SU-DHL-6 (cell line): ENCODE measurements at regions not wholly inside any gene's neighbourhood (a gene's known extent, or its start where the extent isn't known, plus 50 kb on each side); places are given as distances from the start of the nearest gene placed in this dataset.

ENCODE experiments used
- EZH2phosphoT487 ChIP-seq: fragments of 200-600 bp; sonication (generic), shearing (Covaris generic); conservative IDR thresholded peaks from 2 replicates; pipeline ENCODE4 v1.6.1; 2018; ENCODE audit warnings: mild to moderate bottlenecking, antibody characterized with exemption, low read length, moderate library complexity, mixed read lengths
- TF ChIP-seq, protein P1 (sequence below): fragments of 200-600 bp; sonication (generic); IDR thresholded peaks from one replicate; pipeline ENCODE4 v1.5.1; 2017; ENCODE audit warnings: antibody characterized with exemption, mild to moderate bottlenecking, low read length, moderate library complexity; ENCODE audit not compliant: insufficient read depth, poor library complexity, severe bottlenecking

DNA sequence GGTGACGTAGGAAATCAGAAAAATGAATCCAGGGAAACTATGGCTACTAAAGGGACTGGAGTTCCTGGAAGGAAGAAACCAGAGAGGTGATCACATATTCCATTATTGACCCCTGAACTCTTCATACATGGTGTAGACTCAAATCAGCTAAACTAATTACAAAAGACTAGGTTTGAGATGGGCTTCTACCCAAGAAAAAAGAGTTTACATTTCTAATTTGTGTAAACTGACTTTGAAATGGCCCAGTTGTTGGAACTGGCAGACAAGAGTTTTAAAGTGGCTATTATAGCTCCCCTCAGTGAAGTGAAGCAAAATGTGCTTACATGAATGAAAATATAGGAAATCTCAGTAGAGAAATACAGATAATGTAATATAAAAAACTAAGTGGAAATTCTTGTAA lies 1619.4 kb upstream of the SEL1L start:
- TF ChIP-seq, protein P1, sequence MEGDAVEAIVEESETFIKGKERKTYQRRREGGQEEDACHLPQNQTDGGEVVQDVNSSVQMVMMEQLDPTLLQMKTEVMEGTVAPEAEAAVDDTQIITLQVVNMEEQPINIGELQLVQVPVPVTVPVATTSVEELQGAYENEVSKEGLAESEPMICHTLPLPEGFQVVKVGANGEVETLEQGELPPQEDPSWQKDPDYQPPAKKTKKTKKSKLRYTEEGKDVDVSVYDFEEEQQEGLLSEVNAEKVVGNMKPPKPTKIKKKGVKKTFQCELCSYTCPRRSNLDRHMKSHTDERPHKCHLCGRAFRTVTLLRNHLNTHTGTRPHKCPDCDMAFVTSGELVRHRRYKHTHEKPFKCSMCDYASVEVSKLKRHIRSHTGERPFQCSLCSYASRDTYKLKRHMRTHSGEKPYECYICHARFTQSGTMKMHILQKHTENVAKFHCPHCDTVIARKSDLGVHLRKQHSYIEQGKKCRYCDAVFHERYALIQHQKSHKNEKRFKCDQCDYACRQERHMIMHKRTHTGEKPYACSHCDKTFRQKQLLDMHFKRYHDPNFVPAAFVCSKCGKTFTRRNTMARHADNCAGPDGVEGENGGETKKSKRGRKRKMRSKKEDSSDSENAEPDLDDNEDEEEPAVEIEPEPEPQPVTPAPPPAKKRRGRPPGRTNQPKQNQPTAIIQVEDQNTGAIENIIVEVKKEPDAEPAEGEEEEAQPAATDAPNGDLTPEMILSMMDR = no peak
- TF ChIP-seq EZH2phosphoT487 = no peak
